ENCODE measurements at regions not wholly inside any gene's neighbourhood (a gene's known extent, or its start where the extent isn't known, plus 50 kb on each side); places are given as distances from the start of the nearest gene placed in this dataset.
"Not testable (repeated sequence)": the region's sequence is repeated elsewhere in the genome, so short reads cannot be mapped to it uniquely, and the experiment has no call there.

GRCh38 chr5:127163750-127164149, 90.4 kb upstream of the C5orf63 start:
- intact Hi-C loops (cut with DNase I), result no loop called here
- no peaks in the 10 kb centered on the region for H3K36me3 ChIP-seq (ENCODE audit: insufficient read depth in 1 of 2, low read depth in 1 of 2)
- TF ChIP-seq CTCF (IDR thresholded peaks at IDR 0.05), result no peak
- no peaks in the 10 kb centered on the region for H3K9me3 ChIP-seq
- no peak for DNase-seq
- no peaks in the 10 kb centered on the region for H3K27me3 ChIP-seq (ENCODE audit: insufficient read depth in 3 of 3, low read length in 2 of 3)
- H3K4me3 ChIP-seq, result no peak overlapping the region
- ATAC-seq, result no peak
- no peak overlapping the region for H3K27ac ChIP-seq
- no peaks in the 10 kb centered on the region for H3K4me1 ChIP-seq

GRCh38 chr5:127170918-127171600, 97.8 kb upstream of the C5orf63 start:
- no peaks in the 10 kb centered on the region for H3K4me1 ChIP-seq
- 44 to 64% (median 51%) methylated on average over 10 of the region's 10 CpGs for WGBS, 3 donors
- TF ChIP-seq CTCF (IDR thresholded peaks at IDR 0.05), result no peak
- H3K27ac ChIP-seq, result no peak overlapping the region
- ATAC-seq (no peak), DNase-seq (no peak)
- no peaks in the 10 kb centered on the region for H3K9me3 ChIP-seq
- no peak overlapping the region for H3K4me3 ChIP-seq
- intact Hi-C loops (cut with DNase I), result no loop called here
- H3K36me3 ChIP-seq (ENCODE audit: insufficient read depth in 1 of 2, low read depth in 1 of 2), result no peaks in the 10 kb centered on the region
- no peaks in the 10 kb centered on the region for H3K27me3 ChIP-seq (ENCODE audit: insufficient read depth in 3 of 3, low read length in 2 of 3)

- no peak for TF ChIP-seq CTCF (IDR thresholded peaks at IDR 0.05)
- WGBS, 3 donors, result 28 to 30% (median 28%) methylated on average over 2 of the region's 2 CpGs
These were observed 103.5 kb upstream of the C5orf63 start for GRCh38 chr5:127176769-127177168.

GRCh38 chr5:127182631-127183030, 108.0 kb upstream of the MEGF10 start:
- H3K27ac ChIP-seq; H3K36me3 ChIP-seq (ENCODE audit: insufficient read depth in 1 of 2, low read depth in 1 of 2); ATAC-seq; H3K9me3 ChIP-seq; intact Hi-C loops (cut with DNase I); H3K4me3 ChIP-seq; DNase-seq; H3K4me1 ChIP-seq; H3K27me3 ChIP-seq (ENCODE audit: insufficient read depth in 3 of 3, low read length in 2 of 3): not testable (repeated sequence)
- WGBS, 3 donors, result 91 to 97% (median 95%) methylated on average over 8 of the region's 8 CpGs

More at GRCh38 chr5:127176769-127177168, 103.5 kb upstream of the C5orf63 start:
- Histone ChIP-seq H3K36me3 (ENCODE audit: insufficient read depth in 1 of 2, low read depth in 1 of 2) (no peaks in the 10 kb centered on the region), H3K4me3 (no peak overlapping the region), H3K27me3 (ENCODE audit: insufficient read depth in 3 of 3, low read length in 2 of 3) (no peaks in the 10 kb centered on the region), H3K27ac (no peak overlapping the region), H3K9me3 (no peaks in the 10 kb centered on the region), H3K4me1 (no peaks in the 10 kb centered on the region)
- no peak for DNase-seq
- intact Hi-C loops (cut with DNase I), result no loop called here
- ATAC-seq, result no peak

GRCh38 chr5:127183332-127183731, 107.3 kb upstream of the MEGF10 start:
- no peak overlapping the region for H3K27ac ChIP-seq
- H3K4me3 ChIP-seq, result no peak overlapping the region
- TF ChIP-seq CTCF (IDR thresholded peaks at IDR 0.05), result no peak
- no peaks in the 10 kb centered on the region for H3K4me1 ChIP-seq
- 91 to 93% (median 91%) methylated on average over 7 of the region's 7 CpGs for WGBS, 3 donors
- no peaks in the 10 kb centered on the region for H3K27me3 ChIP-seq (ENCODE audit: insufficient read depth in 3 of 3, low read length in 2 of 3)
- no peaks in the 10 kb centered on the region for H3K36me3 ChIP-seq (ENCODE audit: insufficient read depth in 1 of 2, low read depth in 1 of 2)
- DNase-seq (no peak), ATAC-seq (no peak)
- intact Hi-C loops (cut with DNase I), result no loop called here
- H3K9me3 ChIP-seq, result no peaks in the 10 kb centered on the region
